D721Med (cell line): ENCODE measurements at regions not wholly inside any gene's neighbourhood (a gene's known extent, or its start where the extent isn't known, plus 50 kb on each side); places are given as distances from the start of the nearest gene placed in this dataset.

Source experiments
- DNase-seq: peaks from one replicate; pipeline ENCODE4 v3.0.0; 2011; ENCODE audit warnings: low spot score; ENCODE audit not compliant: insufficient read length
- FAIRE-seq: peaks from 2 replicates; lab custom pipeline; 2011; peaks lifted over from hg19 to GRCh38; lab: Jason Lieb, UNC
- TF ChIP-seq, protein P1 (sequence below): IDR thresholded peaks from 2 replicates; pipeline ENCODE4 v1.5.1; 2012; ENCODE audit warnings: mild to moderate bottlenecking, control low read depth; ENCODE audit not compliant: insufficient read depth; ENCODE audit errors: missing control alignments

DNA sequence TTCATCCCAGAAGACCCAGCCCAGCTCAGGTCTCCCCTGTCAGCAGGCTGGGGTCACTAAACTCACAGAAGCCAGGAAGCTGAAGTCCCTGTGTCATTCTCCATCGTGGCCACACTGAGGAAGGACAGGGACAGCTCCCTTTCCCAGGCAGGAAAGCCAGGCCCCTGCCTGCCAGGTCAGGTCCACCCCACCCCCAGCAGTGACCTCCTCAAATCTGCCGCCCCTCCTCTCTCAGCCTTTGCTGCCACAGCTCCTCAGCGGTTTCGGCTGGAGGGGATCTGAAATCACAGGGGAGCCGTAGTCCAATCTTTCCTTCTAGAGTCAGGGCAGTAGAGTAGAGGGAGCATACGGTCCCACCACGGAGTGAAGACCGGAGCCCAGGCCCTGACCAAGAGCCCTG is 150.9 kb upstream of the UNC5B start:
- TF ChIP-seq, protein P1, sequence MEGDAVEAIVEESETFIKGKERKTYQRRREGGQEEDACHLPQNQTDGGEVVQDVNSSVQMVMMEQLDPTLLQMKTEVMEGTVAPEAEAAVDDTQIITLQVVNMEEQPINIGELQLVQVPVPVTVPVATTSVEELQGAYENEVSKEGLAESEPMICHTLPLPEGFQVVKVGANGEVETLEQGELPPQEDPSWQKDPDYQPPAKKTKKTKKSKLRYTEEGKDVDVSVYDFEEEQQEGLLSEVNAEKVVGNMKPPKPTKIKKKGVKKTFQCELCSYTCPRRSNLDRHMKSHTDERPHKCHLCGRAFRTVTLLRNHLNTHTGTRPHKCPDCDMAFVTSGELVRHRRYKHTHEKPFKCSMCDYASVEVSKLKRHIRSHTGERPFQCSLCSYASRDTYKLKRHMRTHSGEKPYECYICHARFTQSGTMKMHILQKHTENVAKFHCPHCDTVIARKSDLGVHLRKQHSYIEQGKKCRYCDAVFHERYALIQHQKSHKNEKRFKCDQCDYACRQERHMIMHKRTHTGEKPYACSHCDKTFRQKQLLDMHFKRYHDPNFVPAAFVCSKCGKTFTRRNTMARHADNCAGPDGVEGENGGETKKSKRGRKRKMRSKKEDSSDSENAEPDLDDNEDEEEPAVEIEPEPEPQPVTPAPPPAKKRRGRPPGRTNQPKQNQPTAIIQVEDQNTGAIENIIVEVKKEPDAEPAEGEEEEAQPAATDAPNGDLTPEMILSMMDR, result no peak
- DNase-seq (no peak), FAIRE-seq (no peak)

DNA sequence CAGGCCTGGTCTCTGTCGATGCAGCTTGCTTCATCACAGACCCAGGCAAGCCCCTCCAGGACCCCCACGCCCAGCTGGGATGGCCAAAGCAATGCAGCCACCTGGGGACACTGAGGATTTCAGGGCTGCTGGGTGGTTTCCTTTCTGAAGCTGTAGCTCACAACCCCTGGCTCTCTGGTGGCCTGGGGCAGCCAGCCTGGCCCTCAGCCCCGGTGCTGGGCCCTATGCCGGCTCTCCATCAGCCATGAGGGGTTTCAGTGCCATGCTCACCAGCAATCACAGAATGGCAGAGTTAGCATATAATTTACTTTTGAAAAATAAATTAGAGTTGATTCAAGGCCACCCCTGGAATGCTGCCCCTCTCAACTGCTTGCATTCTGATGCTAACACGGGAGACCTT is 150.2 kb upstream of the UNC5B start:
- no peak for DNase-seq
- no peak for FAIRE-seq
- TF ChIP-seq, protein P1, result no peak

DNA sequence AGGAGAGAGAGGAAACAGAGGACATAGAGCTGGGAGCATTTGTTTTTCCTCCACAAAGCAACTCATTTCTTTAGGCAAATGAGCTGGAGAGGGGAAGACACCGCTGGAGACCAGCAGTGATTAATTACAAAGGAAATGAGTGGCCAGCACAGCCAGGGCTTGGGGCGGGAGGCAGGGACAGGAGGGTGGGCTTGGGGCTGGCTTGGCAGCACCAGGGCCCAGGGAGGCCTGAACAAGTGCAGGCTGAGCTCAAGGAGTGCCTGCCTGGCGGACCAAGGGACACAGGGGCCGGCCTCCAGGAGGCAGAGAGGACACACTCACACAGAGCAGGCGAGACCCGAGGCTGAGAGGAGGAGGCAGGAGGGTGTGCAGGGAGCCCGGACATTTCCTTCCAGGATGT is 149.0 kb upstream of the UNC5B start:
- no peak for DNase-seq
- TF ChIP-seq, protein P1, result no peak
- FAIRE-seq, result no peak

DNA sequence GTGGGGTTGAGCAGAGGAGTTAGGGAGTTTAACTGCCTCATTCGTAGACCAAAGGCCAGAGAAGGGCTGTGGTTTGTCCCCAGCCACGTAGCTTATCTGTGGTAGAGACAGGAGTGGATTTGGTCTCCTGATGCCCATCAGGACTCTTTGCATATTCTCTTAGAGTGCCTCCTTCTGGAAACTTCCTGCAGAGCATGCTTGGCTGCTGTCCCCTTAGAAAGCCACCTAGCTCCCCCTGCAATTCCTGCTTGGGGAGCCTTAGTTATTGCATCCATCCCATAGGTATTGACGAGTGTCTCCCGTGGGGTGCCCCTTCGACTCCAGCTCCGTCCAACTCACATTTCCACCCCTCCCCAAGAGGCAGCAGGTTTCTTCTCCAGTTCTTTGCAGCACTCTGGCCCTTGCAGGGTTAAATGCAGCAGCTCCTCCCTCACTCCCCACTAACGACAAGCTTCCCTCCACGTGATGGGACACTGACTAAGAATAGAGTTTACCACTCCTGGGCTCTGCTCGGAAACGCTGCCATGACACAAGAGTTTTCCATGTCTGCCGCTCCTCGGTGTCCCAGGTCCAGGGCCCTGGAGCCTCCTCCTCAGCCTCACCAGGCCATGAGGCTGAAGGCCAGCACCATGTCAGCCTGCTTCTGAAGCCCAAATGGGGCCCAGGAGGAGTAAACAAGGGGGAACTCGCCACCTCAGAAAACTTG is 147.8 kb upstream of the UNC5B start:
- TF ChIP-seq, protein P1, result no peak
- no peak for FAIRE-seq
- no peak for DNase-seq

DNA sequence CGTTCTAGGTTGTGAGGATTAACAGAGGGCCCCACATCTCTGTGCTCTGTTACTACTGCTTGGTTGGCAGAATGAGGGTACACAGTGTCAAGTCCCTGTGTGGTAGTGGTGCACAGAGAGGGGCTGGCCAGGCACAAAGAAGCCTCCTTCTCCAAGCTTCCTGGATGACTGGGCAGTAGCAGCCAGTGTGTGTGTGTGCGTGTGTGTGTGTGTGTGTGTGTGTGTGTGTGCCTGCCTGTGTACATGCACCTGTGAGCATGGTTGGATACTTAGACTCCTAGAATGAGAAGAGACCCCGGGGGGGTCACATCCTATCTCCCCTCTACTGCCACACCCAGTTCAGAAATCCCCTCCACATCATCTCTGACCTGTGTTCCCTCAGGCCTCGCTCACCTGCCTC is 146.7 kb upstream of the UNC5B start:
- TF ChIP-seq, protein P1, result no peak
- FAIRE-seq (no peak), DNase-seq (no peak)

DNA sequence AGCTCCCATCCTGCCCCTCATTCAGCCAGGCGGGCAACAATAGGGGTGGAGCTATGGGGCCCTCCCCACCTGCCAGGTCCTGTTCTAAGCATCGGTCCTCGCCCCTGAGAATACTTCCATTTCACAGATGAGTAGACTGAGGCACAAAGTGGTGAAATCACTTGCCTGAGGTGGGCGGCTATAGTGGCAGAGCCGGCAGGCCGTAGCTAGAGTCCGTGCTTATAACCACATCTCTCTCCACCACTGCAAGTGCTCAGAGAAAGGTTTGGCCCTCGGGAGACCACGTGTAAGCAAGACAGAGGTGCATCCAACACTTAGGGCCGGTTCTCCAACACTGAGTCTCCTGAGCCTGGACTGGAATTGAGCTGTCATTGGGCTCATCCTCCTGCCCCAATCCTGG is 145.8 kb upstream of the UNC5B start:
- TF ChIP-seq, protein P1, result no peak
- DNase-seq (no peak), FAIRE-seq (no peak)

DNA sequence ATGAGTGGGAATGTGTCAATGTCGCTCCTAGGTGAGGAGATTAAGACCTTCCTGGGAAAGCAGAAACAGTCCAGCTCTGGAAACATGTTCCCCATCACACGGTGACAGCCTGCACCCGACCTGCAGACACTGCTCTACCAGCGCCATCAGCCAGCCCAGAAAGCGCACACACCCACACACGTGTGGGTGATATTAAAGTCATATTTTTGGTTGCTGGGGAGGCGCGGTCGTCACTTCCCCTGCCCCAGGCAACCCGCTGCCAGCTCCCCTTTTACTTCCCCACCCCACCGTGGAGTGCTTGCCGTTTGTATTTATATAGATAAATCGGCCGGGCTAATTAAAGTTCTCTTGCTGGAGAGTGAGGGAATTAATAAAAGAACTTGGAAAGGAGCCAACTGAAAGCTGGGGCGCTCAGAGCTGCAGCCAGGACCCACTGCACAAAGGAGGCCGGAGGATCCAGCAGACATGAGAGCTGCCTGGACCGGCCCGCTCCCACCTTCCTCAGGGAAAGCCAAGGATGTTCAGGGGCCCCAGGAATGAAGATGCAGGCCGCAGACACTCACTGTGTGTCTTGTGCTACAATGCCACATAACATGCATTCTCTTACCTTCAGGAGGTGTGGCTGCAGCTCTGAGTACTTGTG is 145.2 kb upstream of the UNC5B start:
- FAIRE-seq, result no peak
- no peak for DNase-seq
- TF ChIP-seq, protein P1, result no peak
